IMR-90 (cell line): ENCODE measurements at regions not wholly inside any gene's neighbourhood (a gene's known extent, or its start where the extent isn't known, plus 50 kb on each side); places are given as distances from the start of the nearest gene placed in this dataset.
"Not testable (repeated sequence)": the region's sequence is repeated elsewhere in the genome, so short reads cannot be mapped to it uniquely, and the experiment has no call there.

Experiments
- ATAC-seq: fragments of 200-7000 bp; cut with Tn5 transposase; 2 replicates; pipeline ENCODE4 v1.9.1; 2020; ENCODE audit warnings: low read depth, mild to moderate bottlenecking, moderate library complexity
- BruUV-seq: library from RNA; stranded (reverse); fragments of 400-500 nt; replicated peaks from 2 replicates; lab custom pipeline; 2021; lab: Mats Ljungman, UMichigan
- CTCF ChIA-PET: fragments of 300-600 bp; formaldehyde crosslinking; extraction: SDS; loops from one replicate; lab custom pipeline; 2021; ENCODE audit warnings: antibody characterized with exemption; lab: Yijun Ruan, JAX
- POLR2A ChIA-PET: fragments of 300-600 bp; sonication (Branson Sonifier 250); formaldehyde crosslinking; loops from one replicate; lab custom pipeline; 2022; ENCODE audit warnings: antibody characterized with exemption; ENCODE audit not compliant: unreplicated experiment; lab: Charles Lee
- DNase-seq: peaks from one replicate; pipeline ENCODE4 v3.0.0; 2013
- H2AFZ ChIP-seq: replicated peaks from 2 replicates; pipeline ENCODE3; 2013; ENCODE audit warnings: low read length, mild to moderate bottlenecking; ENCODE audit not compliant: poor library complexity
- H2AK5ac ChIP-seq: 2 replicates; pipeline ENCODE4 v1.6.1; 2013; ENCODE audit warnings: low read depth, low read length, inconsistent platforms
- H2AK9ac ChIP-seq: replicated peaks from 2 replicates; pipeline ENCODE3; 2013; ENCODE audit warnings: mild to moderate bottlenecking, low read depth, low read length, moderate library complexity; ENCODE audit not compliant: poor library complexity
- H2BK120ac ChIP-seq: 2 replicates; pipeline ENCODE4 v1.6.1; 2013; ENCODE audit warnings: low read depth, low read length, inconsistent platforms
- H2BK15ac ChIP-seq: 3 replicates; pipeline ENCODE4 v1.6.1; 2013; ENCODE audit warnings: low read depth, low read length, inconsistent platforms
- H2BK20ac ChIP-seq: 2 replicates; pipeline ENCODE4 v1.6.1; 2013; ENCODE audit warnings: low read depth, mild to moderate bottlenecking, inconsistent platforms, low read length, moderate library complexity
- H2BK5ac ChIP-seq: 2 replicates; pipeline ENCODE4 v1.6.1; 2013; ENCODE audit warnings: mild to moderate bottlenecking, low read depth, low read length, inconsistent platforms; ENCODE audit not compliant: poor library complexity, severe bottlenecking
- H3K14ac ChIP-seq: replicated peaks from 2 replicates; pipeline ENCODE4 v1.6.1; 2013; ENCODE audit warnings: low read depth, low read length, inconsistent platforms
- H3K18ac ChIP-seq: 2 replicates; pipeline ENCODE4 v1.6.1; 2013; ENCODE audit warnings: low read depth, low read length, control low read depth
- H3K23ac ChIP-seq: 2 replicates; pipeline ENCODE4 v1.6.1; 2013; ENCODE audit warnings: low read depth, low read length, inconsistent platforms
- H3K27ac ChIP-seq: 2 replicates; pipeline ENCODE4 v1.5.1; 2013; ENCODE audit warnings: mild to moderate bottlenecking, control low read depth, low read length; ENCODE audit not compliant: insufficient read depth
- H3K27me3 ChIP-seq: 2 replicates; pipeline ENCODE4 v1.6.1; 2013; ENCODE audit warnings: low read length; ENCODE audit not compliant: control insufficient read depth, insufficient read depth
- H3K36me3 ChIP-seq: 2 replicates; pipeline ENCODE4 v1.6.1; 2013; ENCODE audit warnings: low read length, mixed read lengths; ENCODE audit not compliant: control insufficient read depth, insufficient read depth
- H3K4ac ChIP-seq: 2 replicates; pipeline ENCODE4 v1.6.1; 2013; ENCODE audit warnings: low read depth, low read length, inconsistent platforms
- H3K4me1 ChIP-seq: 2 replicates; pipeline ENCODE4 v1.6.1; 2013; ENCODE audit warnings: low read length, mixed read lengths; ENCODE audit not compliant: control insufficient read depth, insufficient read depth
- H3K4me2 ChIP-seq: 2 replicates; pipeline ENCODE4 v1.6.1; 2013; ENCODE audit warnings: low read depth, mild to moderate bottlenecking, control low read depth, low read length, moderate library complexity
- H3K4me3 ChIP-seq: 2 replicates; pipeline ENCODE4 v1.5.1; 2013; ENCODE audit warnings: low read depth, mild to moderate bottlenecking, control low read depth, low read length, moderate library complexity; ENCODE audit not compliant: insufficient read depth
- H3K56ac ChIP-seq: 2 replicates; pipeline ENCODE4 v1.6.1; 2013; ENCODE audit warnings: low read length, inconsistent platforms; ENCODE audit not compliant: insufficient read depth; ENCODE audit errors: extremely low read depth
- H3K79me1 ChIP-seq, 2 experiments: 2 replicates each; pipeline ENCODE4 v1.6.1; 2013; ENCODE audit warnings: low read length in 2 of 2, inconsistent platforms in 1 of 2, low read depth in 1 of 2
- H3K9ac ChIP-seq: 2 replicates; pipeline ENCODE4 v1.6.1; 2013; ENCODE audit warnings: low read depth, low read length, control low read depth
- H3K9me1 ChIP-seq: 2 replicates; pipeline ENCODE4 v1.6.1; 2013; ENCODE audit warnings: low read length, inconsistent platforms; ENCODE audit not compliant: insufficient read depth
- H3K9me3 ChIP-seq: 2 replicates; pipeline ENCODE4 v1.6.1; 2013; ENCODE audit warnings: low read length; ENCODE audit not compliant: control insufficient read depth, insufficient read depth
- H4K20me1 ChIP-seq: 2 replicates; pipeline ENCODE4 v1.6.1; 2013; ENCODE audit warnings: low read length, inconsistent platforms; ENCODE audit not compliant: insufficient read depth
- H4K5ac ChIP-seq: 2 replicates; pipeline ENCODE4 v1.6.1; 2013; ENCODE audit warnings: mild to moderate bottlenecking, low read depth, low read length, control low read depth
- H4K8ac ChIP-seq, 2 experiments: 2 replicates each; pipeline ENCODE4 v1.6.1; 2013; ENCODE audit warnings: low read depth in 2 of 2, low read length in 2 of 2, control low read depth in 1 of 2, inconsistent platforms in 1 of 2
- H4K91ac ChIP-seq: 2 replicates; pipeline ENCODE4 v1.6.1; 2013; ENCODE audit warnings: low read depth, low read length, inconsistent platforms; ENCODE audit not compliant: insufficient read depth
- BHLHE40 ChIP-seq: fragments of 150-350 bp; IDR thresholded peaks from 2 replicates; pipeline ENCODE4 v1.6.1; 2016; ENCODE audit warnings: mild to moderate bottlenecking, low read depth, low read length
- MAZ ChIP-seq: IDR thresholded peaks from 2 replicates; pipeline ENCODE4 v1.6.1; 2012; ENCODE audit warnings: low read depth, mild to moderate bottlenecking, low read length, improper control_type of control experiment, moderate library complexity, borderline replicate concordance
- MXI1 ChIP-seq: IDR thresholded peaks from 2 replicates; pipeline ENCODE4 v1.6.1; 2012; ENCODE audit warnings: low read depth, mild to moderate bottlenecking, low read length, moderate library complexity, borderline replicate concordance
- NFE2L2 ChIP-seq: fragments of 150-350 bp; IDR thresholded peaks from 2 replicates; pipeline ENCODE4 v1.6.1; 2016; ENCODE audit warnings: low read depth, mild to moderate bottlenecking, low read length
- RCOR1 ChIP-seq: IDR thresholded peaks from 2 replicates; pipeline ENCODE4 v1.6.1; 2012; ENCODE audit warnings: mild to moderate bottlenecking, low read length, improper control_type of control experiment; ENCODE audit not compliant: insufficient replicate concordance
- RFX5 ChIP-seq: IDR thresholded peaks from 2 replicates; pipeline ENCODE4 v1.8.0; 2012; ENCODE audit warnings: low read depth, mild to moderate bottlenecking, low read length, moderate library complexity
- WGBS, 2 experiments: methylation state at CpG; one replicate each; pipeline versions ENCODE4 v1.1.5 to v1.1.7; 2013; ENCODE audit warnings: missing lambda C conversion rate in 2 of 2; ENCODE audit not compliant: insufficient read length in 1 of 2; ENCODE audit errors: extremely low coverage in 2 of 2; 5-methylcytosine and 5-hydroxymethylcytosine counted together
- dilution Hi-C: fragments of 300-500 bp; cut with HindIII; formaldehyde crosslinking; loops from one replicate; pipeline ENCODE4 v1.14.3; 2018; ENCODE audit warnings: low sequenced_read_pairs; ENCODE audit not compliant: unreplicated experiment
- in situ Hi-C: fragments of 300-500 bp; cut with MboI; formaldehyde crosslinking; loops from 3 replicates; pipeline ENCODE4 v1.14.3; 2019; ENCODE audit warnings: low sequenced_read_pairs, inconsistent platforms, mixed read lengths
- intact Hi-C: fragments of 100-400 bp; cut with micrococcal nuclease; formaldehyde crosslinking; loops from 2 replicates; pipeline ENCODE4 v1.10.0; 2022
- TF ChIP-seq, protein P1 (sequence below): fragments of 150-350 bp; IDR thresholded peaks from 2 replicates; pipeline ENCODE4 v1.6.1; 2016; ENCODE audit warnings: low read depth, mild to moderate bottlenecking, low read length, moderate library complexity, borderline replicate concordance

DNA sequence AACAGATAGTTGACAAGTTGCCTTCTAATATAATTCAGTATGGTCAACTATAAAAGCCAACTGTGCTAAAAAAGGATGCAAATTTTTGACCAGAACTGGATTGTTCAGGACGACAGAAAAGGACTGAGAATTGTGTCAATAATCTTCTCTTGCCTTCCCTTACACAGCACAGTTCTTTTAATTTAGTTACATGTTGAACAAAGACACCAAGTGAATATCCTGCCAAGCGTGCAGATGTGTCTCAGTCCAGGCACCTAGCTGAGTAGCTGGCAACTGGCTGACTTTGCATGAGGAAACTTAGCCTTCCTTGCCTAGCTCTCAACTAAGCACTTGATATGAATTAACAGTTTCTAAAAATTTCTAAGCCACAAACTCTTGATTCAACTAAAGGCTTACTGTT is 801.4 kb downstream of the BCL11A start:
- Histone ChIP-seq H2AK5ac (no peak overlapping the region), H4K91ac (no peak overlapping the region), H3K56ac (no peak overlapping the region), H4K20me1 (no peaks in the 10 kb centered on the region), H3K9me3 (no peaks in the 10 kb centered on the region), H4K8ac (no peak overlapping the region), H2BK20ac (no peak overlapping the region), H2AK9ac (no peak overlapping the region), H3K9me1 (no peaks in the 10 kb centered on the region), H4K5ac (no peak overlapping the region), H3K23ac (no peak overlapping the region), H2BK15ac (no peak overlapping the region), H3K4me1 (no peaks in the 10 kb centered on the region), H2BK120ac (no peak overlapping the region), H3K4ac (no peak overlapping the region), H3K9ac (no peak overlapping the region), H3K4me2 (no peak overlapping the region), H2BK5ac (no peak overlapping the region), H3K36me3 (no peaks in the 10 kb centered on the region), H3K27ac (no peak overlapping the region), H3K79me1 (no peaks in the 10 kb centered on the region), H3K14ac (no peak overlapping the region), H3K18ac (no peak overlapping the region), H3K4me3 (no peak overlapping the region), H3K27me3 (no peaks in the 10 kb centered on the region), H2AFZ (no peak overlapping the region)
- dilution Hi-C loops (no loop called here), in situ Hi-C loops (no loop called here), intact Hi-C loops (no loop called here)
- DNase-seq (no peak), ATAC-seq (no peak)
- ChIA-PET CTCF (no interaction called here), POLR2A (no interaction called here)
- TF ChIP-seq RCOR1 (no peak), RFX5 (no peak), MXI1 (no peak), MAZ (no peak), NFE2L2 (no peak), BHLHE40 (no peak)
- TF ChIP-seq, protein P1, sequence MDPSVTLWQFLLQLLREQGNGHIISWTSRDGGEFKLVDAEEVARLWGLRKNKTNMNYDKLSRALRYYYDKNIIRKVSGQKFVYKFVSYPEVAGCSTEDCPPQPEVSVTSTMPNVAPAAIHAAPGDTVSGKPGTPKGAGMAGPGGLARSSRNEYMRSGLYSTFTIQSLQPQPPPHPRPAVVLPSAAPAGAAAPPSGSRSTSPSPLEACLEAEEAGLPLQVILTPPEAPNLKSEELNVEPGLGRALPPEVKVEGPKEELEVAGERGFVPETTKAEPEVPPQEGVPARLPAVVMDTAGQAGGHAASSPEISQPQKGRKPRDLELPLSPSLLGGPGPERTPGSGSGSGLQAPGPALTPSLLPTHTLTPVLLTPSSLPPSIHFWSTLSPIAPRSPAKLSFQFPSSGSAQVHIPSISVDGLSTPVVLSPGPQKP = no peak
- BruUV-seq = no TSS peak
- no CpG with 5 or more reads among the region's 2 CpGs for WGBS, 2 experiments

DNA sequence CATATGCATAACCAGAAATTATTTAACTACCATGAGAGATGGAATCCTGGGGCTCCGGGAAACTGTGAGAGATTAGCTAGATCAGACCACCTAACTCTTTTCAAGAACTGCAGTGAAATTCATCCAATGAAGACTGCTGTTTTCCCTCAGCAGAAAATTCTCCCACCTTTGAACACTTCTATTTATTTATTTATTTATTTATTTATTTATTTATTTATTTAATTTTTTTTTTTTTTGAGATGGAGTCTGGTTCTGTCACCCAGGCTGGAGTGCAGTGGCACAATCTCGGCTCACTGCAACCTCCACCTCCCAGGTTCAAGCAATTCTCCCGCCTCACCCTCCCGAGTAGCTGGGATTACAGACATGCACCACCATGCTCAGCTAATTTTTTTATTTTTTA is 802.2 kb downstream of the BCL11A start:
- H4K5ac ChIP-seq, H3K79me1 ChIP-seq, H3K9me1 ChIP-seq, H2AK5ac ChIP-seq, H3K4me3 ChIP-seq, H2BK120ac ChIP-seq, H4K20me1 ChIP-seq, H3K18ac ChIP-seq, DNase-seq, H2BK15ac ChIP-seq, H3K56ac ChIP-seq, H3K27ac ChIP-seq, H3K4me1 ChIP-seq, H3K36me3 ChIP-seq, H2BK20ac ChIP-seq, H3K9ac ChIP-seq, H2AK9ac ChIP-seq, in situ Hi-C loops, H3K23ac ChIP-seq, ATAC-seq, intact Hi-C loops, CTCF ChIA-PET, H2BK5ac ChIP-seq, H3K14ac ChIP-seq, H3K4ac ChIP-seq, H4K91ac ChIP-seq, H2AFZ ChIP-seq, H3K4me2 ChIP-seq, BruUV-seq, POLR2A ChIA-PET, H3K9me3 ChIP-seq, H4K8ac ChIP-seq, H3K27me3 ChIP-seq, dilution Hi-C loops: not testable (repeated sequence)
- no CpG with 5 or more reads among the region's 4 CpGs for WGBS, 2 experiments
